SK-N-MC (cell line): ENCODE measurements at regions not wholly inside any gene's neighbourhood (a gene's known extent, or its start where the extent isn't known, plus 50 kb on each side); places are given as distances from the start of the nearest gene placed in this dataset.

Experiments used
- DNase-seq: peaks from one replicate; pipeline ENCODE4 v3.0.0-alpha.2; 2011; ENCODE audit warnings: low read depth, low spot score
- H3K27ac ChIP-seq: fragments of 200-600 bp; sonication (generic); 2 replicates; pipeline ENCODE4 v1.5.1; 2016; ENCODE audit warnings: mixed run types
- H3K36me3 ChIP-seq: fragments of 200-600 bp; sonication (generic); 2 replicates; pipeline ENCODE4 v1.6.1; 2017; ENCODE audit warnings: antibody characterized with exemption, low read length, mixed read lengths; ENCODE audit not compliant: insufficient read depth
- H3K4me3 ChIP-seq: fragments of 200-600 bp; sonication (generic); 2 replicates; pipeline ENCODE4 v1.5.1; 2016
- H3K9ac ChIP-seq: fragments of 200-600 bp; sonication (generic); 2 replicates; pipeline ENCODE4 v1.8.0; 2017; ENCODE audit warnings: mixed run types, mixed read lengths; ENCODE audit not compliant: insufficient read length
- H3K9me3 ChIP-seq: fragments of 200-600 bp; sonication (generic); 2 replicates; pipeline ENCODE4 v1.6.1; 2017; ENCODE audit warnings: low read depth, mild to moderate bottlenecking, antibody characterized with exemption, low read length, moderate library complexity, mixed read lengths
- EZH2 ChIP-seq: fragments of 200-600 bp; sonication (generic); IDR thresholded peaks from one replicate; pipeline ENCODE4 v1.6.1; 2017; ENCODE audit warnings: antibody characterized with exemption
- FOXP2 ChIP-seq: optimal IDR thresholded peaks from 2 replicates; pipeline ENCODE3; 2011; ENCODE audit warnings: mild to moderate bottlenecking, moderate library complexity; ENCODE audit not compliant: insufficient read depth; ENCODE audit errors: extremely low read length, control extremely low read depth
- POLR2AphosphoS5 ChIP-seq: IDR thresholded peaks from 2 replicates; pipeline ENCODE4 v1.6.1; 2012; ENCODE audit warnings: mild to moderate bottlenecking, low read depth, low read length, borderline replicate concordance

- no peak for DNase-seq
- TF ChIP-seq FOXP2: no peak
- TF ChIP-seq EZH2: no peak
- TF ChIP-seq POLR2AphosphoS5: no peak
- H3K27ac ChIP-seq: no peak overlapping the region
- H3K36me3 ChIP-seq: no peaks in the 10 kb centered on the region
- H3K4me3 ChIP-seq: no peak overlapping the region
- H3K9me3 ChIP-seq: no peaks in the 10 kb centered on the region
- H3K9ac ChIP-seq: no peak overlapping the region
These were observed 471.3 kb upstream of the TECRL start for GRCh38 chr4:64880557-64880956.

- TF ChIP-seq POLR2AphosphoS5 (no peak), EZH2 (no peak)
- DNase-seq: no peak
- Histone ChIP-seq H3K36me3 (no peaks in the 10 kb centered on the region), H3K27ac (no peak overlapping the region), H3K9me3 (no peaks in the 10 kb centered on the region), H3K9ac (no peak overlapping the region), H3K4me3 (no peak overlapping the region)
These were observed 466.8 kb upstream of the TECRL start for GRCh38 chr4:64876021-64876420.

GRCh38 chr4:64870558-64870957 lies 461.3 kb upstream of the TECRL start:
- H3K27ac ChIP-seq: no peak overlapping the region
- DNase-seq: no peak
- no peaks in the 10 kb centered on the region for H3K9me3 ChIP-seq
- H3K9ac ChIP-seq: no peak overlapping the region
- no peak for TF ChIP-seq EZH2
- no peak for TF ChIP-seq POLR2AphosphoS5
- TF ChIP-seq FOXP2: no peak
- no peak overlapping the region for H3K4me3 ChIP-seq
- H3K36me3 ChIP-seq: no peaks in the 10 kb centered on the region

GRCh38 chr4:64857815-64858214 lies 448.6 kb upstream of the TECRL start:
- no peak overlapping the region for H3K4me3 ChIP-seq
- DNase-seq: no peak
- no peak for TF ChIP-seq FOXP2
- no peak for TF ChIP-seq POLR2AphosphoS5
- no peak for TF ChIP-seq EZH2

GRCh38 chr4:64857198-64857597 lies 447.9 kb upstream of the TECRL start:
- Histone ChIP-seq H3K36me3 (no peaks in the 10 kb centered on the region), H3K9me3 (no peaks in the 10 kb centered on the region), H3K9ac (no peak overlapping the region), H3K27ac (no peak overlapping the region), H3K4me3 (no peak overlapping the region)
- DNase-seq: no peak
- TF ChIP-seq EZH2: no peak
- no peak for TF ChIP-seq FOXP2
- no peak for TF ChIP-seq POLR2AphosphoS5

More at GRCh38 chr4:64857815-64858214, 448.6 kb upstream of the TECRL start:
- H3K27ac ChIP-seq: no peak overlapping the region
- H3K36me3 ChIP-seq: no peaks in the 10 kb centered on the region
- no peak overlapping the region for H3K9ac ChIP-seq
- no peaks in the 10 kb centered on the region for H3K9me3 ChIP-seq

GRCh38 chr4:64846417-64846816 lies 437.2 kb upstream of the TECRL start:
- no peak overlapping the region for H3K9ac ChIP-seq
- no peak for DNase-seq
- no peak overlapping the region for H3K4me3 ChIP-seq
- no peak overlapping the region for H3K27ac ChIP-seq
- no peaks in the 10 kb centered on the region for H3K36me3 ChIP-seq
- no peaks in the 10 kb centered on the region for H3K9me3 ChIP-seq
- no peak for TF ChIP-seq FOXP2
- no peak for TF ChIP-seq EZH2
- TF ChIP-seq POLR2AphosphoS5: no peak

GRCh38 chr4:64829749-64830148 lies 420.5 kb upstream of the TECRL start:
- Histone ChIP-seq H3K9ac (no peak overlapping the region), H3K4me3 (no peak overlapping the region), H3K36me3 (no peaks in the 10 kb centered on the region), H3K27ac (no peak overlapping the region), H3K9me3 (no peaks in the 10 kb centered on the region)
- TF ChIP-seq EZH2 (no peak), FOXP2 (no peak), POLR2AphosphoS5 (no peak)
- DNase-seq: no peak

GRCh38 chr4:64824591-64824990 lies 415.3 kb upstream of the TECRL start:
- DNase-seq: no peak
- H3K9ac ChIP-seq: no peak overlapping the region

GRCh38 chr4:64822405-64822804 lies 413.2 kb upstream of the TECRL start:
- no peak overlapping the region for H3K27ac ChIP-seq
- H3K9me3 ChIP-seq: no peaks in the 10 kb centered on the region
- no peaks in the 10 kb centered on the region for H3K36me3 ChIP-seq
- DNase-seq: no peak
- no peak overlapping the region for H3K4me3 ChIP-seq
- no peak for TF ChIP-seq EZH2
- H3K9ac ChIP-seq: no peak overlapping the region

More at GRCh38 chr4:64824591-64824990, 415.3 kb upstream of the TECRL start:
- Histone ChIP-seq H3K27ac (no peak overlapping the region), H3K9me3 (no peaks in the 10 kb centered on the region), H3K36me3 (no peaks in the 10 kb centered on the region), H3K4me3 (no peak overlapping the region)
- TF ChIP-seq EZH2 (no peak), POLR2AphosphoS5 (no peak), FOXP2 (no peak)
